HL-60 (cell line): ENCODE measurements at regions not wholly inside any gene's neighbourhood (a gene's known extent, or its start where the extent isn't known, plus 50 kb on each side); places are given as distances from the start of the nearest gene placed in this dataset.

ENCODE experiments used
- DNase-seq, 2 experiments: peaks; one replicate each; pipeline ENCODE4 v3.0.0-alpha.2; 2010 to 2020; ENCODE audit warnings: low read depth in 1 of 2, low spot score in 1 of 2
- H3K27ac ChIP-seq: fragments of 250-450 bp; sonication (Bioruptor Pico); replicated peaks from 2 replicates; pipeline ENCODE4 v1.5.1; 2020; ENCODE audit warnings: mild to moderate bottlenecking, moderate library complexity
- H3K27me3 ChIP-seq: fragments of 250-450 bp; sonication (Bioruptor Pico); 2 replicates; pipeline ENCODE4 v1.5.1; 2021; ENCODE audit warnings: mild to moderate bottlenecking, moderate library complexity; ENCODE audit not compliant: insufficient read depth, poor library complexity, severe bottlenecking
- H3K4me3 ChIP-seq: replicated peaks from 2 replicates; pipeline ENCODE4 v1.5.1; 2011; ENCODE audit warnings: mild to moderate bottlenecking, control low read depth, low read length; ENCODE audit not compliant: insufficient read depth
- GABPA ChIP-seq: IDR thresholded peaks from 2 replicates; pipeline ENCODE4 v1.6.1; 2012; ENCODE audit warnings: low read depth
- POLR2AphosphoS5 ChIP-seq: IDR thresholded peaks from 2 replicates; pipeline ENCODE4 v1.6.1; 2012; ENCODE audit warnings: low read depth
- SPI1 ChIP-seq: IDR thresholded peaks from 2 replicates; pipeline ENCODE4 v1.6.1; 2012; ENCODE audit warnings: low read depth, mild to moderate bottlenecking, borderline replicate concordance
- TF ChIP-seq, protein P1 (sequence below): IDR thresholded peaks from one replicate; pipeline ENCODE4 v1.5.1; 2011; ENCODE audit warnings: low read length, control low read depth, inconsistent platforms; ENCODE audit not compliant: insufficient read depth
- TF ChIP-seq, protein P2 (sequence below): IDR thresholded peaks from 2 replicates; pipeline ENCODE4 v1.6.1; 2012; ENCODE audit warnings: low read depth; ENCODE audit not compliant: insufficient replicate concordance

- DNase-seq: no peak
- no peak overlapping the region for H3K27ac ChIP-seq
- H3K4me3 ChIP-seq: no peak overlapping the region
- TF ChIP-seq, protein P1, sequence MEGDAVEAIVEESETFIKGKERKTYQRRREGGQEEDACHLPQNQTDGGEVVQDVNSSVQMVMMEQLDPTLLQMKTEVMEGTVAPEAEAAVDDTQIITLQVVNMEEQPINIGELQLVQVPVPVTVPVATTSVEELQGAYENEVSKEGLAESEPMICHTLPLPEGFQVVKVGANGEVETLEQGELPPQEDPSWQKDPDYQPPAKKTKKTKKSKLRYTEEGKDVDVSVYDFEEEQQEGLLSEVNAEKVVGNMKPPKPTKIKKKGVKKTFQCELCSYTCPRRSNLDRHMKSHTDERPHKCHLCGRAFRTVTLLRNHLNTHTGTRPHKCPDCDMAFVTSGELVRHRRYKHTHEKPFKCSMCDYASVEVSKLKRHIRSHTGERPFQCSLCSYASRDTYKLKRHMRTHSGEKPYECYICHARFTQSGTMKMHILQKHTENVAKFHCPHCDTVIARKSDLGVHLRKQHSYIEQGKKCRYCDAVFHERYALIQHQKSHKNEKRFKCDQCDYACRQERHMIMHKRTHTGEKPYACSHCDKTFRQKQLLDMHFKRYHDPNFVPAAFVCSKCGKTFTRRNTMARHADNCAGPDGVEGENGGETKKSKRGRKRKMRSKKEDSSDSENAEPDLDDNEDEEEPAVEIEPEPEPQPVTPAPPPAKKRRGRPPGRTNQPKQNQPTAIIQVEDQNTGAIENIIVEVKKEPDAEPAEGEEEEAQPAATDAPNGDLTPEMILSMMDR: no peak
- TF ChIP-seq SPI1: no peak
- TF ChIP-seq POLR2AphosphoS5: no peak
- TF ChIP-seq, protein P2, sequence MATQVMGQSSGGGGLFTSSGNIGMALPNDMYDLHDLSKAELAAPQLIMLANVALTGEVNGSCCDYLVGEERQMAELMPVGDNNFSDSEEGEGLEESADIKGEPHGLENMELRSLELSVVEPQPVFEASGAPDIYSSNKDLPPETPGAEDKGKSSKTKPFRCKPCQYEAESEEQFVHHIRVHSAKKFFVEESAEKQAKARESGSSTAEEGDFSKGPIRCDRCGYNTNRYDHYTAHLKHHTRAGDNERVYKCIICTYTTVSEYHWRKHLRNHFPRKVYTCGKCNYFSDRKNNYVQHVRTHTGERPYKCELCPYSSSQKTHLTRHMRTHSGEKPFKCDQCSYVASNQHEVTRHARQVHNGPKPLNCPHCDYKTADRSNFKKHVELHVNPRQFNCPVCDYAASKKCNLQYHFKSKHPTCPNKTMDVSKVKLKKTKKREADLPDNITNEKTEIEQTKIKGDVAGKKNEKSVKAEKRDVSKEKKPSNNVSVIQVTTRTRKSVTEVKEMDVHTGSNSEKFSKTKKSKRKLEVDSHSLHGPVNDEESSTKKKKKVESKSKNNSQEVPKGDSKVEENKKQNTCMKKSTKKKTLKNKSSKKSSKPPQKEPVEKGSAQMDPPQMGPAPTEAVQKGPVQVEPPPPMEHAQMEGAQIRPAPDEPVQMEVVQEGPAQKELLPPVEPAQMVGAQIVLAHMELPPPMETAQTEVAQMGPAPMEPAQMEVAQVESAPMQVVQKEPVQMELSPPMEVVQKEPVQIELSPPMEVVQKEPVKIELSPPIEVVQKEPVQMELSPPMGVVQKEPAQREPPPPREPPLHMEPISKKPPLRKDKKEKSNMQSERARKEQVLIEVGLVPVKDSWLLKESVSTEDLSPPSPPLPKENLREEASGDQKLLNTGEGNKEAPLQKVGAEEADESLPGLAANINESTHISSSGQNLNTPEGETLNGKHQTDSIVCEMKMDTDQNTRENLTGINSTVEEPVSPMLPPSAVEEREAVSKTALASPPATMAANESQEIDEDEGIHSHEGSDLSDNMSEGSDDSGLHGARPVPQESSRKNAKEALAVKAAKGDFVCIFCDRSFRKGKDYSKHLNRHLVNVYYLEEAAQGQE: no peak
- TF ChIP-seq GABPA: no peak
- H3K27me3 ChIP-seq: no peaks in the 10 kb centered on the region
Measured at GRCh38 chr3:94481226-94481898, 418.5 kb downstream of the NSUN3 start.

DNA sequence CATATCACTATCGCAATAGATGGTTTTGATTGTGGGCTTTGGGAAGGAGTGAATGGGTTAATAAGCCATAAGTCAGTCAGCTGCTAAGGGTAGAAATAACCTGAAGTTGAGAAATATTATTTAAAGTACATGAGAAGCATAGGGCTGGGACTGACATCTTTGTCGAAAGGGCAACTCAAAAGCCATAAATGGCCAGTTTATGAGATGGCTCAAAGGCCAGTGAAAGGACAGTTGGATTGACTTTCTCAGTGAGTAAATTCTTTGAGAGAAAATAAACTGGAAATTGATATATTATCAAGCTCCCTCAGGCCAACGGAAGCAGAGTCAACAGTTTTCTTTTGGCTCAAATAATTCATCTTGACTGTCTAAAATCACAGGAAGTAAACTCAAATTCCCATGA is 419.8 kb downstream of the NSUN3 start:
- no peak overlapping the region for H3K27ac ChIP-seq
- no peak for TF ChIP-seq SPI1
- no peak for TF ChIP-seq POLR2AphosphoS5
- no peak for TF ChIP-seq GABPA
- TF ChIP-seq, protein P2: no peak
- TF ChIP-seq, protein P1: no peak
- no peak overlapping the region for H3K4me3 ChIP-seq
- no peaks in the 10 kb centered on the region for H3K27me3 ChIP-seq
- no peak for DNase-seq

- no peak overlapping the region for H3K4me3 ChIP-seq
- H3K27ac ChIP-seq: no peak overlapping the region
- H3K27me3 ChIP-seq: no peaks in the 10 kb centered on the region
- no peak for DNase-seq
- no peak for TF ChIP-seq SPI1
- TF ChIP-seq, protein P1: no peak
- TF ChIP-seq GABPA: no peak
- TF ChIP-seq POLR2AphosphoS5: no peak
Measured at GRCh38 chr3:94483403-94483802, 420.5 kb downstream of the NSUN3 start.

DNA sequence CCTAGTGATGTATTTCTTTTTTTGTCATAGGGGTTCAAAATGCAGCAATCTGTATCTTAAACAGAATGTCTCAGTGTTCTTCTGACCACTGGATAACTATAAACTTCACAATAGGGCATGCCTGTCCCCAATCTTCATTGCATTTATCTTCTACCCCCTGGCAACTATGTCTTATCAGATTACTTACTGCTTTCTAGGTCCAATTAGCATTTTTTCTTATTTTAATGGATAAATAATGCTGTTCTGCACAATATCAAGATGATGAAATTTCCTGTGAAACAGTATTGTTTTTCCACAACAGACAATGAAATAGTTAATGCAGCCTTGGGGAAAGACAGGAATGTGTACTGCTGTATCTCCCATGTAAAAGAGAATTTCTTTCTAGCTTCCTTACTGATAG is 432.1 kb downstream of the NSUN3 start:
- DNase-seq: no peak
- TF ChIP-seq, protein P1: no peak
- TF ChIP-seq, protein P2: no peak
- TF ChIP-seq POLR2AphosphoS5 (no peak), SPI1 (no peak), GABPA (no peak)
- no peak overlapping the region for H3K27ac ChIP-seq
- H3K4me3 ChIP-seq: no peak overlapping the region
- H3K27me3 ChIP-seq: no peaks in the 10 kb centered on the region
